HG03139 (cell line): ENCODE measurements at regions not wholly inside any gene's neighbourhood (a gene's known extent, or its start where the extent isn't known, plus 50 kb on each side); places are given as distances from the start of the nearest gene placed in this dataset.
"Not testable (repeated sequence)": the region's sequence is repeated elsewhere in the genome, so short reads cannot be mapped to it uniquely, and the experiment has no call there.

Experiments used
- ATAC-seq: cut with Tn5 transposase; IDR thresholded peaks from one replicate; pipeline ENCODE4 v1.9.1; 2021; ENCODE audit not compliant: unreplicated experiment

DNA sequence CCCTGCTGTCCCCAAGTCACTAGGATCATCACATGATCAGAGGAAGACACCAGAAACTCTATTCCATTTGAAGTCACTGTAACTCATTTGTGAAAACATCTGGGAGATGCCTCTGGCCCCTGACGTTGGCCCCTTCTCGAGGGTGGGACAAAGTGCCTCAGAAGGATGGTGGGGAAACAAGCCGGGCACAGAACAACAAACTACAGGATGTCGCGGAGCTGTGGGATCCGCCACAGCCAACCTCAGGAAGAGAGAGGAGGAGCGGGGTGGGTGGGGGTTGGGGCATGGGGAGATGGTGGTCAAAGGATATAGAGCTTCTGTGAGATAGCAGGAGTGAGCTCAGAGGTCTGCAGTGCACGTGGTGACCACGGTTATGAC is 265.6 kb upstream of the TCERG1L start:
- no peak for ATAC-seq

DNA sequence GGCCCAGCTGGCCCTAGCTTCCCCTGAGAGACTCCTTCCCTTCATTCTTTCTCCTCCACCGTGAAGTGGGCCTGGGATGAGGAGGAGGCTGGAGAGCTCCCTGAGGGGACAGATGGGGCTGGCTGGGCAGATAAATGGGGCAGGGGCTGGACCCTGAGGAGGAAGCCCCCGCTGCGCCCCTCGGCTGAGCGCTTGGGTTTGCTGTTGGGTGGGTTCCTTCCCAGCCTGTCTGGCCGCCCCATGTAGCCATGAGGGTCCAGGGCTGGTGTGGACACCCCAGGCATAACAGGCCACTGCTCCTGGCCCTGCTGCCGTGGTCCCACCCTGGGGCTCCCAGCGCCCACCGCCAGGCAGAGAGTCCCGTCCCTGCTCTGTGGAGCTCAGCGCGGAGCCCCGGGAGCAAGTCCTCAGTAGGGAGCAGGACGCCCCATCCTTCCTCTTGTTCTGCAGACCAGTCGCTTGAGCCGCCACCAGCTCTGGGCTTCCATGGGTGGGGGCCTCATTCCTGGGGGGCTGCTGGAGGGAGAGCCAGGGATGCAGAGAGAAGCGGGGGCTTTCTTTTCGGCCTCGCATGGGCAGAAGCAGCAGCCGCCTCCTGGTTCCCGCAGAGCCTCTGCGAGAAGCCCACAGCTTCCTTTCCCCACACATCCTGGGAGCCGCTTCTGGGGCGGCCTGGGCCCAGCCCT is 266.4 kb upstream of the TCERG1L start:
- ATAC-seq: no peak

DNA sequence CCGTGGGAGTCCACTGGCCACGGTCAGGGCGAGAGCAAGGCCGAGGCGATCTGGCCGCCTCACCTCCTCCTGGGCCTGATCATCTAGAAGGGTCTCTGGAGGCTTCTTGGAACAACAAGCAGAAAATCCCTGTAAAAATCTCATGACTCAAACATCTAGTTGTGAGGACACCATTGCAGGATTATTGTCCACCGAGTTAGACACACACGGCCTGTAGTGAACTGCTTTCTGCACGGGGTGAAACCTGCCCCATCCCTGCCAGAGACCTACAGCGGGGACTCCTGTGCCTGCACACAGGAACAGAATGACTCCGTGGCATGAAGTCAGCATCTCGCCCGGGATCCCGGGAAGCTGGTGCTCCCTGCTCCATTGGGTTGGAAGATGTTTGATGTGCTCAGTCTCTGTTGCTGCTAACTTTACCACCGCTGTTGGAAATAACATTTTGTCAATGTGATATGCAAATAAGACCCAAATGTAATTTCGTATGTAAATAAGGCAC is 267.0 kb upstream of the TCERG1L start:
- no peak for ATAC-seq

DNA sequence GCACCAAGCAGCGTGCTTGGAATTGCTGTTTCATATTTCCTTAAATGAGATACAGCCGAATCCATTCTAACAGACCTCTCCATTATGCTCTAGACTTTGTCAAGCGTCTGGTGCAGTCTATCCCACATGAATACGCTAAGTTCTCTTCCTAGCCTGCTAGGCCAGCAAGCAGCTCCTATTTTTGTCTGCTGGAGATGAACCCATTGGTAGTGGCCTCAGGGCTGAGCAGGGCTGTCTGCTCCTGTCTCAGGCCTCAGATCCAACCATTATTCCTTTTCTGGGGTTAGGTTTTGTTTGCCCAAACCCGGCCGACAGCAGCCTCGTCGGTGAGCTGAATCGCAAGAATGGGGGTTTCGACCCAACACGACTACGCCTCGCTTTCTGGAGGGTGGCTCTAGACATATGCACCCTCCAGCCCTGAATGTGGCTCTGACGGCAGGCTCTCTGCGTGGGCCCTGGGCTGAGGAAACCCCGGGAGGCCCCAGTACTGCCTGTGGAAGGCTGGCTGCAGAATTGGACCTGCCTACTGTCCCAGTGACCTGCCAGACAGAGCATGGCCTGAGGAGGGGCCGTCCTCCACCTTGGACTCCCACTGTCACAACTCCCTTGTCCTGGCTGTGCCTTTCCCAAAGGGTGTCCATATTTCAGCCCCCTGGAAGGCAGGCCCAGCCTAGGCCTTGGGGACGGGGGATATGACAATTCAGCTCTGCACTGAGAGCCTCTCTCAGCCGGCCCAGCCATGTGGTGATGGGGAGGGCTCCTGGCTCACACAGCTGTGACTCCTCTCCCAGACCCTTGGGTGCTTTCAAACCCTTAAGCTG is 267.9 kb upstream of the TCERG1L start:
- ATAC-seq: no peak

DNA sequence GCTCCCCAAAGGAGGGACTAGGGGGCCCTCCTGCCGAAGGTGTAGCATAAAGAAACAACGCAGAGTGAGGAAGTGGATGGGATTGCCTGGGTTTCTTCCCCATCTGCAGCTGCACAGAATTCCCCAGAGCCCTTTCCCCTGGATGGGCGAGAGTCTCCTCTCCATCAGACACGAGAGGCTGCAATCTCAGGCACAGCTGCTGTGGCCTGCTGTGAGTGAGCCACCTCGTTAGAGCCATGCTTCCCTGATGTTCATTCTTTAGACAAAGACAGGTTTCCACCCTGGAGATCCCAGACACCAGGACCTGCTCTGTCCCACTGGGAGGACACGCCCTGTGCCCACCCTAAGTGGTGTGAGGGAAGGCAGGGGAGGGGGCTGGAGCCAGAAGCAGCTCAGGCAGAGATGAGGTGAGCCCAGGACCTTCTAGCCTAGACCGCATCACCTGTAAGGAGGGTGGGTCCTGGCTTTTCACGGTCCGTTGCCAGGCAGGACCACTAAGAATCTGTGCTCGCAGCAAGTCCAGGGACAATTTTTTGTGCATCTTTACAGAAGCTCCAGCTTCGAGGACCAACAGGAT is 268.6 kb upstream of the TCERG1L start:
- no peak for ATAC-seq

DNA sequence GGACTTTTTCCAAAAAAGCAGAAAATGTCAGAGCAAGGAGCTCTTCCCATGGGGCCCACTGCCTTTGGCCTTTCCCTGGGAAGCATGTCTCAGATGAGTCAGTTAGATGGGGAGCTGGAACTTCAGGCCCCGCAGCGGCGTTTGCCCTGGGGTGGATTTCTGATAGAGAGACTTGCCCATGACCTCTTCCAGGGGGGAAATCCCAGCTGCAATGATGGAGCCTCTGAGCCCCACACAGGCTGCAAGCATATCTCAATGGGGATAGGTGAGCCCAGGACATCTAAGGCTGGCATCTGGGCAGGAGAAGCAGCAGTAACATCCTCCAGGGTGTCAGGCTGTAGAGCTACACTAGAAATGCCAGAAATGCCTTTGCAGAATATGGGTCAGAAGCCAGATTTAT is 269.2 kb upstream of the TCERG1L start:
- ATAC-seq: no peak

DNA sequence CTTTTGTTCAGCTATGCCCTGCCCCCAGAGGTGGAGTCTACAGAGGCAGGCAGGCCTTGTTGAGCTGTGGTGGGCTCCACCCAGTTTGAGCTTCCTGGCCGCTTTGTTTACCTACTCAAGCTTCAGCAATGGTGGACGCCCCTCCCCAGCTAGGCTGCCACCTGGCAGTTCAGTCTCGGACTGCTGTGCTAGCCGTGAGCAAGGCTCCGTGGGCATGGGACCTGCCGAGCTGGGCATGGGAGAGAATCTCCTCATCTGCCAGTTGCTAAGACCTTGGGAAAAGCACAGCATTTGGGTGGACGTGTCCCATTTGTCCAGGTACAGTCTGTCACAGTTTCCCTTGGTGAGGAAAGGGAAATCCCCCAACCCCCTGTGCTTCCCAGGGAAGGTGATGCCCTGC is 270.0 kb upstream of the TCERG1L start:
- ATAC-seq: not testable (repeated sequence)

DNA sequence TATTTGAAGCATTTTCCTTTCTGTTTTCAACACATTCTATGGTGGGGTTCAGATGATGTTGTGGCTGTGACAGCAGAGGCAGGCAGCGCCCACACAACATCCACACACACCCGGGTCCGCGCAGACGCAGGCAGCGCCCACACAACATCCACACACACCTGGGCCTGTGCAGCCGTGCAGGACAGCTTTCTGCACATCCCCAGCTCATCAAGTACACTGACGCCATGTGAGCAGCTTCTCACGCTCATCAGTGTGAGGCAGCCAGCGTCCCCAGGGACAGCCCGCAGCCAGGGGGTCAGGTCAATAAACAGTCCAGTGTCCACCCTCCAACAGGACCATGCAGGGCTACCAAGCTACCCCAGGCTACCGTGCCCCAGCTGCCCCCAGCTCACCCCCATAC is 272.8 kb upstream of the TCERG1L start:
- no peak for ATAC-seq

DNA sequence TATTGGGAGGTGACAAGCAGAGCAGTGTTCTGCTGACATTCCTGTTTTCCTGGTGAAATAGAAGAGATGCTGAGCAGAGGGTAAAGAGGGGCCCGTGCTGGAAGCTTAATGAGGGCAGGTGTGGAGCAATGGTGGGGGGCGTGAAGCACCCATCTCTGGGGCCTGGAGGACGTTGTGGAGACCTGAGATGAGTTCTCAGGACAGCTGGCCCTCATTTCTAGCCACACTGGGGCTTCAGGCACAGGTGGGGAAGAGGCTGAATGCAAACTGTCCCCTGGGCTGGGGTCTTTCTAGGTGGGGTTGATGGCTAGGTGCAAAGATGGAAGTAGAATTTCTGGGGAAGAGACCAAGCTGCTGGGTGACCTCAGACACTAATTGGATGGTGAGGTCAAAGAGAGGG is 274.2 kb upstream of the TCERG1L start:
- no peak for ATAC-seq

DNA sequence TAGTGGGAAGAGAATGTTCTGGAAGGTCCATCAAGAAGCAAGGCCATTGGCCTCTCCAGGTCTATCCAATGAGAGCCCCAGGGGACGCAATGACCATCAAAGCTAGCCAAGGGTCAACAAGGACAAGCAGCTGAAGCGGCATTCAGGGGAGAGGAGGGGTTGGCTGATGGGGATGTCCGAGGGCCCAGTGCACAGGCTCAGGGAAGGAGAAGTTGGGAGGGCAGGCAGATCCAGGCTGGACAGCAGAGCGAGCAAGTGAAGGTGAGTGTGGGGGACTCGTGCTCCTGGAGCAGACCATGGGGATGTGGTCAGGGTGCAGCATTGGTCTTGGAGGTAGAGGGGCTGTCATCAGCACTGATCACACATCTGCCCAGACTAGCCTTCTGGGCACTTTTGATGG is 275.4 kb upstream of the TCERG1L start:
- ATAC-seq: no peak

DNA sequence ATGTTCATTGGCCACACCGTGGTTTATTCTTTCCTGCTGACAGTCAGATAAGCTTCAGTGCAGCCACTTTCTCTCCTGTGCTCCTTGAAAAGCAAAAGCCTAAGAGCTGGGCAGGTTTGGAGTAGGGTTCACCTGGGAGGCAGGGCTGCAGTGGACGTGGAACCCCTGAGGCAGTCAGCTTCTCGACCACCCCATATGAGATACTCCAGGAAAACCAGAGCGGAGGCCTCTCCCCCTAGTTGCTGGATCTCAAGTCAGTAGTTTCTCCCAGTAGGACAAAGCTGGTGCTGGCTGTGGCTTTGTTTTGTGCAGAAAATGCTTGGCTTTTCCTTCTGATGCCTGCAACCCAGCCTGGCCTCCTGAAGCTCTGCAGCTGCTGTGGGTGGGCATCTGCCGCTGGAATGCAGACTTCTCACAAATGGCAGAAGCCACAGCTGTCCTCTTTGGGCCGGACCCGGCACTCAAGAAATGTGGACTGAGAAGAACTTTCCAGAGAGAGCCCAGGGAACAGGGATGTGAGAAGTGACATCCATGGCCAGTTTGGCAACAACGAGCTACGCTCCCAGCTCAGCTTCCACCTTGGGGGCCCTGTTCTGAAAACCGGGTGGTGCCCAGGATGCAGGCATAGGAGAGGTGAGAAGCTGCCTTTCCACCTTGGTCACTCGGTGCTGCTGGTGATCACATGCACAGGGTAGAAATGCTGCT is 276.6 kb upstream of the TCERG1L start:
- ATAC-seq: no peak

DNA sequence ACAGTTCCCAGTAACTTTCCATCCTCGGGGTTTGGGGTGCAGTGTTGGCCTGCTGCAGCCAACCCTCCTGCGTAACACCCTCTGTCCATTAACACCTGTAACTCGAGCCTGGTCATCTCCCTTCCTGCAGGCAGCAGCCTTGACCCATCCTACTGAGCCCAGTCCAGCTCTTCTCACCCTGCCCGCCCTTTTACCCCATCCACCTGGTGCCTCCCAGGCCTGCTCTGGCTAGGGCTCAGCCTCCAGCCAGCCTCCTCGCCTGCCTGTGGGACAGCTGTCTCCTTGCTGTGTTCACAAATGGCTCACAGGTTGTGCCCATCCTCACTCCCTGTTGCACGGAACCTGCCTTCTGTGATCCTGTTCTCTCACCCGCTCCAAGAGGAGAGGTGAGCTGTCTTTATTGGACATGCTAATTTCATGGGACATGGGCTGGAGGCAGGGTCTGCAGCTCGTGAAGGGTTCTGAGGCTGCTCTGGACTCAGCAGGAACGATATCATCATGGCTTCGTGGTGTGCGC is 277.2 kb upstream of the TCERG1L start:
- ATAC-seq: no peak

DNA sequence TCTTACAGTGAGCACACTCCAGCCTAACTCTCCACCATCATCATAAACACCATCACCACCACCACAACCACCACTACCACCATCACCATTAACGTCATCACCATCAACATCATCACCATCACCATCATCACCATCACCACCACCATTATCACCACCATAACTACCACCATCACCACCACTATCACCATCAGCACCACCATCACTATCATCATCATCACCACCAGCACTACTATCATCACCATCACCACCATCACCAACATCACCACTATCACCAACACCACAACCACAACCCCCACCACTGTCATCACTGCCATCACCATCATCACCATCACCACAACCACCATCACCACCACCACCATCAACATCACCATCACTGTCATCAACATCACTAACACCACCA is 279.0 kb upstream of the TCERG1L start:
- ATAC-seq: no peak

DNA sequence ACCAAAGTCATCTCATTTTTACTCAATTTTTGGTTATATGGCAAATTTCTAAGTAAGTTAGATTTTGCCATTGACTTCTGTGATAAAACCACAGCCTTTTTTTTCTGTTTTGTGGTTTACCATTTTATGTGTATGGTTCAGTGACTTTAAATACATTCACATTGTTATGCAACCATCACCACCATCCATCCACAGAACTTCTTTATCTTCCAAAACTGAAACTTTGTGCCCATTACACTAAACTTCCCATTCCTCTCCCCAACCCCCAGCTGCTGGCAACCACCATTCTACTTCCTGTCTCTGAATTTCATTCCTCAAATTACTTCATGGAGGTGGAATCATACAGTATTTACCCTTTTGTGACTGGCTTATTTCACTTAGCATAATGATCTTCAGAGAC is 280.4 kb upstream of the TCERG1L start:
- ATAC-seq: no peak

DNA sequence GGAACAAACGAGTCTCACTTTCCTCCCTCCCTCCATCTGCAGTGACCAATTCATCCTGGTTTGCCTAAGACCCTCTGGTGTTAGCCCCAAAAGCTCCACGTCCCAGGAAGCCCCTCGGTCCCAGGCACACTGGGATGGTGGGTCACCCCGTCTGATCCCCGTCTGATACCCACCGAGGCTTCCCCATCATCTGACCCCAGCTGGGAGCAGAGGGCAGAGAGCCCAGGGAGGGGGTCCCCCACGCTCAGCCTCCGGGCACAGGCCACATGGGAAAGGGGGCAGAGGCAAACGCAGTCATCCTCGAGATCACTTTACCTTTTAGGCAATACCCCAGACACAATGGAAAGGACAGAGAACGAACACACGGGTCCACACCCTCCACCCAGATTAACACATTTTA is 291.6 kb upstream of the PPP2R2D start:
- no peak for ATAC-seq

DNA sequence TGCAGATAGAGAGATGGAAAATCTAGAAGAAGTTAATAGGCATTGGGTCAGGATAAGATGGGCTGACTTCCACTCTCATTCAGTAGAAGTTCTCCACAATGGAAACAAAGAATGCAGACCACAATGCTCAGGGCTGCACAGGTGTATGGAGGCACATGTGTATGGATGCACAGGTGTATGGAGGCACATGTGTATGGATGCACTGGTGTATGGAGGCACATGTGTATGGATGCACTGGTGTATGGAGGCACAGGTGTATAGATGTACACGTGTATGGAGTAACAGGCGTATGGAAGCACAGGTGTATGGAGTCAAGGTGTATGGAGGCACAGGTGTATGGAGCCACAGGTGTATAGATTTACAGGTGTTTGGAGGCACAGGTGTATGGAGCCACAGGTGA is 285.7 kb upstream of the PPP2R2D start:
- ATAC-seq: no peak

DNA sequence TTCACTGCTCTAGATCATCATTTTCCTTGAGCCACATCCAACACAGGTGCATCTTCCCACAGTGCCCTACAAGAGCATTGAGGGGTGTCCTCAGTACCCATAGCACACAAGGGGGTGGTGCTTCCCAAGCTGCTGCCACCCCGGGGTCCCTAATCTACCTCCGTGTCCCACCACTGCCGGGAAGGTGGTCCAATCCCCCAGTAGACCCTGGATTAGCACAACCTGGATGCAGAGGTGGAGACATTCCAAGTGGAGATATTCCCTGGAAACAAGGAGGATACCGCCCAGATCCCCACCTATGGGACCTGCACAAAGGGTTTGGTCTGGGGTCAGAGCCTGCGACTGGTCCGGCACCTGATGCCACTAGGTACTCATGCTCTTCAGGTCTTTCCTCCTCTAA is 284.8 kb upstream of the PPP2R2D start:
- ATAC-seq: no peak

DNA sequence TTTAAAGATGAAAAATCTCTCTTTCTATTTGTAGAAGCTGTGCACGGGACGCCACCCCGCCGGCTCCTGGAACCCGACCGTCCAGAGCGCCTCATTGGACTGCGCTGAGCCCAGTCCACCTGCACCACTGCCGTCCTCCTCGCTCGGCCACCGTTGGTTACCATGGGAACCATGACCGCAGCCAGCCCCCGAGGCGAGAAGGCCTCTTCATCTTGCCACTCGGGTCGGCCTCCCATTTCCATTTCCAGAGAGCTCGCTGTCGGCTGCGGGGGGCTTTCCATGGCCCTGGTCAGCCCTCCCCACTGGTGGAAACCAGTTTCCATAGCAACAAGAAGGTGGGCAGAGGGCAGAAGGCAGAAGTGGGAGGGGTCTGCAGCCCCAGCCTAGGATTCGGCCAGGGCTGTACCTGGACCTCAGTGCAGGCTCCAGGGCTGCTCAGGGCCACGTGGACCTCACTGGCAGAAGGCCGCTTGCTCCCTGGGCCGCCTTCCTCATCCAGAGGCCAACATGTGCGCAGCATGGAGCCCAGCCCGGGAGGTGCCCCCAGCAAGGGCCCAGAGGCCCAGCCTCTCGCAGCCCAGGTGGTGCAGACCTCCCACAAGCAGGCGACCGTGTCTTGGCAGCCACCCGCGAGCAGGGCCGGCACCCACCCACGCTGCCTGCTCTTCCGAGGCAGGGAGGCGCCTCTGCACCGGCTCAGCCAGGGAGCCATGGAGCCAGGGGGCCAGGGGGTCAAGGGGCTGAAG is 283.5 kb upstream of the PPP2R2D start:
- ATAC-seq: no peak

DNA sequence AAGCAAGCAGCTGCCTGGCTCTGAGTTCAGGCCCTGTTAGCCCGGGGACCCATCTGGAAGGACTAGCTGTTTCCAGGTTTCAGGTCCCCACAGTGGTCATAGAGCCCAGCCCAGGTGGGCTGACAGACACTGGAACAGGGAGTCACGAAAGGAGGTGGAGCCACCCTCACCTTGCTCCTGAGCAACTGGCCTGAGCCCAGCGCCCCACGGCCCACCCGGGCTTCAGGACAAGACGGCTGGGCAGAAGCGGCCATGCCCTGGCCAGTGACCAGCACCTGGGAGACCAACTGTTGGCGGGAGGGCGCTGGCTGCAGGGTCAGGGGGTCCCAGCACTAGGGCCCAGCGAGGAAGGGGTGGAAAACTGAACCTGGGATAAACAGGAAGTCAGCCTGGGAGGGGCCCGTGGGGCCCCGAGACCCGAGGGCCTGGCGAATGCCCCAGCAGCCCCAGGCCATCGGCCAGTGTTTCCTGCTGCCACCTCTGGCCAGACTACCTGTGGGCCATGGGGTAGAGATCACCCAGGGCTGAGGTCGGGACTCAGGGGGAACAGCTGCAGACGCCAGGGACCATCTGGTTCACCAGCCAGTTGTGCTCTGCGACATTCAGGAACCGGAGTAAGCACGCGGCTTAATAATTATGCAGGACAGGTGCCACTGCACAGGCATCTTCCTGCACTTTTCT is 282.1 kb upstream of the PPP2R2D start:
- ATAC-seq: no peak

DNA sequence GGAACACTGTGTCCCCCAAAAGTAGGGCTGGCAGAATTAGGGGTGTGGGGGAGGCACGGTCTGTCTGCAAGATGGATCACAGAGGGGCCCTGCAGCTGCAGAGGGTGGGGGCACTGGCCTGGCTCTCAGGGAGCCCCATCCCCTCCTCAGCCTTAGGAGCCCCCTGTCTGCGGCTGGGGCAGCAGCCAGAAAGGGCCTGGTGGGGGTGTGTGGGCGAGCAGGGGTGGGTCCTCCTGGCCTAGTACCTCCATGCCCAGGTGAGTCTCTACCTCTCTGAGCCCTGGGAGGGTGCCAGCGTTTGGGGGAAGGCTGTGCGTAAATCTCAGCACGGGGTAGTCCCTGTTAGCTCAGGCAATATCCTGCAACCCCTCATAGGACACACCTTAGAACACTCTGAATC is 280.5 kb upstream of the PPP2R2D start:
- no peak for ATAC-seq
